Bronchial epithelial cell (primary cell): ENCODE measurements at regions not wholly inside any gene's neighbourhood (a gene's known extent, or its start where the extent isn't known, plus 50 kb on each side); places are given as distances from the start of the nearest gene placed in this dataset.

Experiments used
- DNase-seq: peaks from one replicate; pipeline ENCODE4 v3.0.0-alpha.2; 2010; ENCODE audit warnings: low read depth
- FAIRE-seq: peaks from 2 replicates; lab custom pipeline; 2011; peaks lifted over from hg19 to GRCh38; lab: Jason Lieb, UNC
- H3K27me3 ChIP-seq: 2 replicates; pipeline ENCODE4 v1.5.1; 2011; ENCODE audit warnings: low read length; ENCODE audit not compliant: control insufficient read depth, insufficient read depth
- H3K36me3 ChIP-seq: 2 replicates; pipeline ENCODE4 v1.5.1; 2011; ENCODE audit warnings: low read length; ENCODE audit not compliant: control insufficient read depth, insufficient read depth
- H3K4me3 ChIP-seq: 2 replicates; pipeline ENCODE4 v1.5.1; 2011; ENCODE audit warnings: mild to moderate bottlenecking, low read depth, low read length, control low read depth
- CTCF ChIP-seq: IDR thresholded peaks from 2 replicates; pipeline ENCODE4 v1.5.1; 2011; ENCODE audit warnings: mild to moderate bottlenecking, moderate library complexity, low read length, control low read depth, inconsistent platforms; ENCODE audit not compliant: insufficient read depth, severe bottlenecking

- no peak for TF ChIP-seq CTCF
- DNase-seq, result no peak
- no peak for FAIRE-seq
- Histone ChIP-seq H3K27me3 (no peaks in the 10 kb centered on the region), H3K4me3 (no peak overlapping the region), H3K36me3 (no peaks in the 10 kb centered on the region)
These were observed 246.3 kb upstream of the FZD8 start for GRCh38 chr10:35888400-35888799.

- FAIRE-seq (no peak), DNase-seq (peak; percentile 94)
These were observed 245.6 kb upstream of the FZD8 start for GRCh38 chr10:35887685-35888084.

GRCh38 chr10:35885076-35885475 is 243.0 kb upstream of the FZD8 start:
- no peak for TF ChIP-seq CTCF
- no peaks in the 10 kb centered on the region for H3K27me3 ChIP-seq
- no peak overlapping the region for H3K4me3 ChIP-seq
- DNase-seq (no peak), FAIRE-seq (no peak)
- H3K36me3 ChIP-seq, result no peaks in the 10 kb centered on the region

More at GRCh38 chr10:35887685-35888084, 245.6 kb upstream of the FZD8 start:
- H3K4me3 ChIP-seq, result no peak overlapping the region
- TF ChIP-seq CTCF, result no peak
- H3K27me3 ChIP-seq, result no peaks in the 10 kb centered on the region
- no peaks in the 10 kb centered on the region for H3K36me3 ChIP-seq

- Histone ChIP-seq H3K27me3 (no peaks in the 10 kb centered on the region), H3K36me3 (no peaks in the 10 kb centered on the region), H3K4me3 (no peak overlapping the region)
- no peak for TF ChIP-seq CTCF
- DNase-seq (no peak), FAIRE-seq (no peak)
These were observed 242.6 kb upstream of the FZD8 start for GRCh38 chr10:35884657-35885071.

- DNase-seq, result no peak
- no peak overlapping the region for H3K4me3 ChIP-seq
- FAIRE-seq, result no peak
These were observed 240.5 kb upstream of the FZD8 start for GRCh38 chr10:35882422-35883150.

More at GRCh38 chr10:35882422-35883150, 240.5 kb upstream of the FZD8 start:
- no peak for TF ChIP-seq CTCF
- Histone ChIP-seq H3K27me3 (no peaks in the 10 kb centered on the region), H3K36me3 (no peaks in the 10 kb centered on the region)
